ENCODE measurements at regions not wholly inside any gene's neighbourhood (a gene's known extent, or its start where the extent isn't known, plus 50 kb on each side); places are given as distances from the start of the nearest gene placed in this dataset.

GRCh38 chr13:61146158-61146557 is 269.5 kb downstream of the PCDH20 start:
- no peaks in the 10 kb centered on the region for H4K20me1 ChIP-seq (ENCODE audit: insufficient read depth)
- H3K4me2 ChIP-seq, result no peak overlapping the region
- no peak for DNase-seq
- H3K9ac ChIP-seq, result no peak overlapping the region
- TF ChIP-seq NFIC (IDR thresholded peaks at IDR 0.05; ENCODE audit: borderline replicate concordance) (no peak), USF1 (IDR thresholded peaks at IDR 0.05; ENCODE audit: borderline replicate concordance, low read depth) (no peak), NRF1 (IDR thresholded peaks at IDR 0.05; ENCODE audit: low read depth, low read length) (no peak), MEF2A (IDR thresholded peaks at IDR 0.05; ENCODE audit: borderline replicate concordance, low read depth) (no peak), GATA2 (CRISPR knock-in tag; IDR thresholded peaks at IDR 0.05) (no peak), YY1 (IDR thresholded peaks at IDR 0.05; ENCODE audit: low read depth) (no peak), IRF3 (IDR thresholded peaks at IDR 0.05; ENCODE audit: low read depth, low read length) (no peak), RAD21 (IDR thresholded peaks at IDR 0.05; ENCODE audit: low read length) (no peak), MXI1 (IDR thresholded peaks at IDR 0.05; ENCODE audit: low read depth, low read length) (no peak), FOXJ3 (CRISPR knock-in tag; IDR thresholded peaks at IDR 0.05) (no peak), SIN3A (IDR thresholded peaks at IDR 0.05; ENCODE audit: borderline replicate concordance, low read depth, low read length) (no peak), ZBTB33 (IDR thresholded peaks at IDR 0.05; ENCODE audit: borderline replicate concordance, low read depth) (no peak), JUND (IDR thresholded peaks at IDR 0.05) (no peak), FOXM1 (IDR thresholded peaks at IDR 0.05; ENCODE audit: low read depth) (no peak), TEAD4 (IDR thresholded peaks at IDR 0.05; ENCODE audit: borderline replicate concordance, insufficient read depth) (no peak), RFX5 (IDR thresholded peaks at IDR 0.05; ENCODE audit: low read length) (no peak), RCOR1 (IDR thresholded peaks at IDR 0.05; ENCODE audit: low read length) (no peak)
- TF ChIP-seq, protein P1, sequence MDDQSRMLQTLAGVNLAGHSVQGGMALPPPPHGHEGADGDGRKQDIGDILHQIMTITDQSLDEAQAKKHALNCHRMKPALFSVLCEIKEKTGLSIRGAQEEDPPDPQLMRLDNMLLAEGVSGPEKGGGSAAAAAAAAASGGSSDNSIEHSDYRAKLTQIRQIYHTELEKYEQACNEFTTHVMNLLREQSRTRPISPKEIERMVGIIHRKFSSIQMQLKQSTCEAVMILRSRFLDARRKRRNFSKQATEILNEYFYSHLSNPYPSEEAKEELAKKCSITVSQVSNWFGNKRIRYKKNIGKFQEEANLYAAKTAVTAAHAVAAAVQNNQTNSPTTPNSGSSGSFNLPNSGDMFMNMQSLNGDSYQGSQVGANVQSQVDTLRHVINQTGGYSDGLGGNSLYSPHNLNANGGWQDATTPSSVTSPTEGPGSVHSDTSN (IDR thresholded peaks at IDR 0.05), result no peak
- ChIA-PET CTCF (interaction anchor here (1.6 kb wide), 1 partner anchor 11 kb away, joined by 5 read pairs; no protein-coding TSS in a partner anchor), POLR2A (no interaction called here)
- H3K4me1 ChIP-seq (ENCODE audit: control insufficient read depth in 1 of 2, insufficient read depth in 2 of 2, low read depth in 1 of 2, low read length in 1 of 2), result no peaks in the 10 kb centered on the region; a peak in 1 of 4 replicates
- no peak overlapping the region for H3K27ac ChIP-seq (ENCODE audit: low read depth in 2 of 2, low read length in 1 of 2)
- H3K27me3 ChIP-seq (ENCODE audit: insufficient read depth), result no peaks in the 10 kb centered on the region
- peaks cover 5% of the 10 kb centered on the region; the same call in 1 of the 2 replicates for H3K9me3 ChIP-seq
- no peaks in the 10 kb centered on the region for H3F3A ChIP-seq (replicated peaks; ENCODE audit: insufficient read depth)
- no peaks in the 10 kb centered on the region for H3K9me2 ChIP-seq
- WGBS (ENCODE audit: low lambda C conversion rate), result 0% methylated on average over 1 of the region's 4 CpGs
- no peak overlapping the region for H2AFZ ChIP-seq (ENCODE audit: low read depth)
- H3K36me3 ChIP-seq (replicated peaks in 1 of 2; ENCODE audit: control insufficient read depth in 1 of 2, insufficient read depth in 2 of 2, low read length in 1 of 2), result no peaks in the 10 kb centered on the region
- H3K4me3 ChIP-seq (ENCODE audit: low read depth in 2 of 2, low read length in 1 of 2), result no peak overlapping the region
- H3K79me2 ChIP-seq (ENCODE audit: insufficient read depth), result no peaks in the 10 kb centered on the region

Measured in SK-N-SH (cell line).